Kidney epithelial cell (primary cell): ENCODE measurements at regions not wholly inside any gene's neighbourhood (a gene's known extent, or its start where the extent isn't known, plus 50 kb on each side); places are given as distances from the start of the nearest gene placed in this dataset.

Experiments used
- DNase-seq: peaks from one replicate; pipeline ENCODE4 v3.0.0-alpha.2; 2010; ENCODE audit warnings: low read depth
- H3K27me3 ChIP-seq: 2 replicates; pipeline ENCODE4 v1.6.0; 2011; ENCODE audit warnings: low read length; ENCODE audit not compliant: control insufficient read depth, insufficient read depth
- H3K36me3 ChIP-seq: 2 replicates; pipeline ENCODE4 v1.5.1; 2011; ENCODE audit warnings: low read length; ENCODE audit not compliant: control insufficient read depth, insufficient read depth
- H3K4me3 ChIP-seq: 2 replicates; pipeline ENCODE4 v1.5.1; 2011; ENCODE audit warnings: low read depth, mild to moderate bottlenecking, control low read depth, low read length
- CTCF ChIP-seq: IDR thresholded peaks from 2 replicates; pipeline ENCODE4 v1.5.1; 2011; ENCODE audit warnings: mild to moderate bottlenecking, moderate library complexity, low read length, control low read depth, inconsistent platforms; ENCODE audit not compliant: insufficient read depth, poor library complexity, severe bottlenecking

GRCh38 chr14:49220492-49220891, 365.7 kb downstream of the RPS29 start:
- Histone ChIP-seq H3K36me3 (no peaks in the 10 kb centered on the region), H3K4me3 (no peak overlapping the region), H3K27me3 (no peaks in the 10 kb centered on the region)
- DNase-seq, result no peak
- TF ChIP-seq CTCF, result no peak

- TF ChIP-seq CTCF, result no peak
- H3K27me3 ChIP-seq, result no peaks in the 10 kb centered on the region
- DNase-seq, result no peak
- H3K4me3 ChIP-seq, result no peak overlapping the region
- no peaks in the 10 kb centered on the region for H3K36me3 ChIP-seq
Observed at GRCh38 chr14:49218436-49219092, 367.6 kb downstream of the RPS29 start.

- Histone ChIP-seq H3K27me3 (no peaks in the 10 kb centered on the region), H3K36me3 (no peaks in the 10 kb centered on the region), H3K4me3 (no peak overlapping the region)
- no peak for DNase-seq
- no peak for TF ChIP-seq CTCF
Observed at GRCh38 chr14:49212721-49213120, 373.5 kb downstream of the RPS29 start.

- no peak overlapping the region for H3K4me3 ChIP-seq
- DNase-seq, result no peak
- no peak for TF ChIP-seq CTCF
- H3K36me3 ChIP-seq, result no peaks in the 10 kb centered on the region
- no peaks in the 10 kb centered on the region for H3K27me3 ChIP-seq
Observed at GRCh38 chr14:49209416-49209815, 376.8 kb downstream of the RPS29 start.

GRCh38 chr14:49206828-49207227, 379.4 kb downstream of the RPS29 start:
- no peak for DNase-seq
- no peaks in the 10 kb centered on the region for H3K36me3 ChIP-seq
- H3K4me3 ChIP-seq, result no peak overlapping the region
- TF ChIP-seq CTCF, result no peak
- no peaks in the 10 kb centered on the region for H3K27me3 ChIP-seq

- Histone ChIP-seq H3K4me3 (no peak overlapping the region), H3K27me3 (no peaks in the 10 kb centered on the region), H3K36me3 (no peaks in the 10 kb centered on the region)
- no peak for DNase-seq
- TF ChIP-seq CTCF, result no peak
Observed at GRCh38 chr14:49203676-49204075, 382.5 kb downstream of the RPS29 start.
